Gastroesophageal sphincter (tissue), 4 donors: ENCODE measurements at regions not wholly inside any gene's neighbourhood (a gene's known extent, or its start where the extent isn't known, plus 50 kb on each side); places are given as distances from the start of the nearest gene placed in this dataset.
"Not testable (repeated sequence)": the region's sequence is repeated elsewhere in the genome, so short reads cannot be mapped to it uniquely, and the experiment has no call there.

ENCODE experiments used
- ATAC-seq: fragments of 150-250 bp; one replicate; pipeline ENCODE4 v1.9.1; 2016; ENCODE audit warnings: mild to moderate bottlenecking, moderate library complexity
- H3K27ac ChIP-seq, 4 donors: fragments of 200-600 bp; sonication (generic) in 3 of 4; 1 replicate in 3 of 4; 2 replicates in 1 of 4; pipeline ENCODE4 v1.5.1; 2016 to 2019
- H3K27me3 ChIP-seq: fragments of 200-600 bp; sonication (generic); one replicate; pipeline ENCODE4 v1.5.1; 2019
- H3K36me3 ChIP-seq, 2 donors: fragments of 200-600 bp; sonication (generic); one replicate each; pipeline ENCODE4 v1.5.1; 2019; ENCODE audit warnings: control low read depth in 1 of 2
- H3K4me1 ChIP-seq, 3 donors: fragments of 200-600 bp; sonication (generic); 1 replicate in 2 of 3; 2 replicates in 1 of 3; pipeline ENCODE4 v1.5.1; 2016 to 2019; ENCODE audit warnings: control low read depth in 2 of 3
- H3K4me3 ChIP-seq, 2 donors: fragments of 200-600 bp; sonication (generic); one replicate each; pipeline ENCODE4 v1.5.1; 2019; ENCODE audit warnings: mild to moderate bottlenecking in 1 of 2, moderate library complexity in 1 of 2
- H3K9me3 ChIP-seq, 3 donors: fragments of 200-600 bp; sonication (generic); one replicate each; pipeline ENCODE4 v1.5.1; 2017 to 2019; ENCODE audit warnings: control low read depth in 2 of 3
- CTCF ChIP-seq, 4 experiments: fragments of 200-600 bp in 2 of 4; fragments of 450-650 bp in 2 of 4; sonication (generic) in 1 of 4; IDR thresholded peaks; one replicate each; pipeline ENCODE4 v1.5.1; 2017 to 2019; ENCODE audit warnings: antibody characterized with exemption in 4 of 4, mild to moderate bottlenecking in 2 of 4, moderate library complexity in 2 of 4
- EP300 ChIP-seq: sonication (generic); formaldehyde crosslinking; IDR thresholded peaks from one replicate; pipeline ENCODE4 v1.6.1; 2017; ENCODE audit warnings: antibody characterized with exemption, mild to moderate bottlenecking
- POLR2A ChIP-seq, 2 donors: fragments of 450-650 bp; IDR thresholded peaks; one replicate each; pipeline ENCODE4 v1.6.1; 2017; ENCODE audit warnings: antibody characterized with exemption in 2 of 2, mild to moderate bottlenecking in 2 of 2, moderate library complexity in 1 of 2
- POLR2AphosphoS5 ChIP-seq: sonication (generic); formaldehyde crosslinking; IDR thresholded peaks from one replicate; pipeline ENCODE4 v1.6.1; 2017; ENCODE audit warnings: antibody characterized with exemption
- WGBS, 2 donors: methylation state at CpG; one replicate each; pipeline ENCODE4 v1.1.5; 2018; ENCODE audit warnings: low coverage in 1 of 2; 5-methylcytosine and 5-hydroxymethylcytosine counted together

GRCh38 chr21:41571938-41572510 lies 64.1 kb upstream of the TMPRSS2 start:
- no peak overlapping the region for H3K4me3 ChIP-seq
- peaks cover 0 to 36% (median 0%) of the 10 kb centered on the region in 3 donors for H3K9me3 ChIP-seq
- H3K27ac ChIP-seq: no peak overlapping the region
- no peak for ATAC-seq
- peaks cover 23% of the 10 kb centered on the region for H3K27me3 ChIP-seq
- TF ChIP-seq POLR2A (IDR thresholded peaks at IDR 0.05) (no peak), EP300 (no peak), CTCF (IDR thresholded peaks at IDR 0.05) (no peak), POLR2AphosphoS5 (no peak)
- H3K36me3 ChIP-seq: no peaks in the 10 kb centered on the region
- no peaks in the 10 kb centered on the region for H3K4me1 ChIP-seq

DNA sequence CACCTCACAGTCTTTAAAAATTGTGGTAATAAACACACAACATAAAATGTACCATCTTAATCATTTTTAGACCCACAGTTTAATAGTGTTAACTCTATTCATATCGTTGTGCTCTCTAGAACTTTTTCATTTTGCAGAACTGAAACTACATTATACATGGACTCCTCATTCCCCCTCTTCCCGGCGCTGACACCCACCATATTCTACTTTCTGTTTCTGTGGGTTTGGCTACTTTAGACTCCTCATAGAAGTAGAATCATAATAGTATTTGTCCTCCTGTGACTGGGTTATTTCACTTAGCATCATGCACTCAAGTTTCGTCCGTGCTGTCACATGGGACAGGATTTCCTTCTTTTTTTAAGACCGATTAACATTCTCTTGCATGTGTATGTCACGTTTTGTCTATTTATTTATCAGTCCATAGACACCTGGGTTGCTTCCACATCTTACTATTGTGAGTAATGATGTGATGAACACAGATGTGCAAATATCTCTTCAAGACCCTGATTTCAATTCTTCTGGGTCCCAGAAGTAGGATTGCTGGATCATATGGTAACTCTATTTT lies 62.9 kb upstream of the TMPRSS2 start:
- peaks cover 0 to 30% (median 0%) of the 10 kb centered on the region in 3 donors for H3K9me3 ChIP-seq
- H3K4me3 ChIP-seq: no peak overlapping the region
- no peaks in the 10 kb centered on the region for H3K36me3 ChIP-seq
- TF ChIP-seq POLR2A (IDR thresholded peaks at IDR 0.05): no peak
- TF ChIP-seq CTCF (IDR thresholded peaks at IDR 0.05): no peak
- TF ChIP-seq POLR2AphosphoS5: no peak
- H3K4me1 ChIP-seq: no peaks in the 10 kb centered on the region
- peaks cover 28% of the 10 kb centered on the region for H3K27me3 ChIP-seq
- no peak overlapping the region for H3K27ac ChIP-seq
- no peak for ATAC-seq
- WGBS, 2 donors: 64 to 73% methylated on average over 7 of the region's 7 CpGs

- ATAC-seq: no peak
- Histone ChIP-seq H3K9me3 (peaks cover 0 to 20% (median 0%) of the 10 kb centered on the region in 3 donors), H3K4me3 (no peak overlapping the region), H3K27me3 (peaks cover 30% of the 10 kb centered on the region), H3K27ac (no peak overlapping the region), H3K4me1 (no peaks in the 10 kb centered on the region), H3K36me3 (no peaks in the 10 kb centered on the region)
- TF ChIP-seq EP300: no peak
- TF ChIP-seq POLR2AphosphoS5: no peak
- no peak for TF ChIP-seq POLR2A (IDR thresholded peaks at IDR 0.05)
- no peak for TF ChIP-seq CTCF (IDR thresholded peaks at IDR 0.05)
- 40 to 54% methylated on average over 10 to 14 of the region's 14 CpGs for WGBS, 2 donors
These were observed 60.8 kb upstream of the TMPRSS2 start for GRCh38 chr21:41568606-41569385.

DNA sequence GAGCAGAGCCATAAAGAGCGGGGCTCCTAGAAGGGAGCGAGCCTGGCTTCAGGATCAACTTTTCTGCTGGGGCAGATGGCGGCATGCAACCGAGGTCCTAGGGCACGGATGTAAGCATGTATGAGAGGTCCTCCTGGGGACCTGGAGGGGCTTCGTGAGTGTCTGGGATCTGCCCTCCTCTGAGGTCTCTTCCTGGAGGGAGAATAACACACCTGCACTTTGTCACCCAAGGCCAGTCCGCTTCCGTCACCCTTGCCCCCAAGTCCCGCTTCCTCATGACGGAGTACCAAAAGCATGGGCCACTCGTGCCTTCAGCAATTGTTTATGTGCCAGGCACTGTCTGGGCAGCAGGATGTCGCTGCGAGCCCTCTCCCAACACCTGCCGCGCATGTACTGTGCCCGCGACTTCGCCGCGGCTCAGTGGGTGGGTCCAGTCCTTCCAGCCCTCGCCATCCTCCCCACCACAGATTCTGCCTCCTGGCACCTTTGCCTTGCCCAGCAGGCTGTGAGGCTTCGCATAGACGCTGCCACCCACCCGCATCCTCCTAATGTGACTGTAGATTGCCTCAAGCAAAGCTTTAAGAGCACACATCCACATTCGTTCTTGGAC lies 60.0 kb upstream of the TMPRSS2 start:
- Histone ChIP-seq H3K27me3 (peaks cover 35% of the 10 kb centered on the region), H3K9me3 (peaks cover 0 to 20% (median 0%) of the 10 kb centered on the region in 3 donors), H3K4me1 (no peaks in the 10 kb centered on the region), H3K27ac (no peak overlapping the region), H3K36me3 (no peaks in the 10 kb centered on the region), H3K4me3 (no peak overlapping the region)
- 75 to 87% methylated on average over 19 to 22 of the region's 25 CpGs for WGBS, 2 donors
- no peak for ATAC-seq
- TF ChIP-seq POLR2A (IDR thresholded peaks at IDR 0.05) (no peak), POLR2AphosphoS5 (no peak), EP300 (no peak), CTCF (IDR thresholded peaks at IDR 0.05) (no peak)

- no CpG with 5 or more reads among the region's 2 CpGs for WGBS, 2 donors
- ATAC-seq, H3K27ac ChIP-seq, H3K36me3 ChIP-seq, H3K4me3 ChIP-seq, H3K4me1 ChIP-seq: not testable (repeated sequence)
- Histone ChIP-seq H3K27me3 (peaks cover 41% of the 10 kb centered on the region), H3K9me3 (peaks cover 0 to 14% (median 0%) of the 10 kb centered on the region in 3 donors)
These were observed 59.3 kb upstream of the TMPRSS2 start for GRCh38 chr21:41567237-41567636.
